ENCODE measurements at regions not wholly inside any gene's neighbourhood (a gene's known extent, or its start where the extent isn't known, plus 50 kb on each side); places are given as distances from the start of the nearest gene placed in this dataset.
"Not testable (repeated sequence)": the region's sequence is repeated elsewhere in the genome, so short reads cannot be mapped to it uniquely, and the experiment has no call there.

- H3K27ac ChIP-seq; intact Hi-C loops (cut with DNase I); DNase-seq: not testable (repeated sequence)
Measured at GRCh38 chr11:71738317-71738716, 94.7 kb upstream of the DEFB108B start.

GRCh38 chr11:71743385-71743784 is 89.6 kb upstream of the DEFB108B start:
- intact Hi-C loops (cut with DNase I); H3K4me3 ChIP-seq; H3K9ac ChIP-seq (ENCODE audit: low read depth in 2 of 2, low read length in 2 of 2); H3K36me3 ChIP-seq; H3K4me1 ChIP-seq; H3K27me3 ChIP-seq; H3K9me3 ChIP-seq; DNase-seq; H3K27ac ChIP-seq: not testable (repeated sequence)

More at GRCh38 chr11:71738317-71738716, 94.7 kb upstream of the DEFB108B start:
- H3K4me3 ChIP-seq; H3K4me1 ChIP-seq; H3K9me3 ChIP-seq; H3K27me3 ChIP-seq; H3K36me3 ChIP-seq; H3K9ac ChIP-seq (ENCODE audit: low read depth in 2 of 2, low read length in 2 of 2): not testable (repeated sequence)

GRCh38 chr11:71745656-71746055 is 87.3 kb upstream of the DEFB108B start:
- intact Hi-C loops (cut with DNase I); H3K36me3 ChIP-seq; H3K27ac ChIP-seq; H3K4me1 ChIP-seq; H3K27me3 ChIP-seq; H3K9ac ChIP-seq (ENCODE audit: low read depth in 2 of 2, low read length in 2 of 2); H3K9me3 ChIP-seq: not testable (repeated sequence)
- H3K4me3 ChIP-seq = peak overlapping the region; percentile 31
- peak; percentile 52 for DNase-seq

- H3K4me1 ChIP-seq; intact Hi-C loops (cut with DNase I); H3K9ac ChIP-seq (ENCODE audit: low read depth in 2 of 2, low read length in 2 of 2); H3K36me3 ChIP-seq; H3K27ac ChIP-seq; DNase-seq; H3K9me3 ChIP-seq; H3K27me3 ChIP-seq: not testable (repeated sequence)
- peak overlapping the region; percentile 31 for H3K4me3 ChIP-seq
Measured at GRCh38 chr11:71746263-71746662, 86.7 kb upstream of the DEFB108B start.

- H3K27me3 ChIP-seq; H3K9me3 ChIP-seq; H3K4me1 ChIP-seq; H3K9ac ChIP-seq (ENCODE audit: low read depth in 2 of 2, low read length in 2 of 2); H3K4me3 ChIP-seq; H3K27ac ChIP-seq; intact Hi-C loops (cut with DNase I); H3K36me3 ChIP-seq: not testable (repeated sequence)
- DNase-seq = peak; percentile 25
Measured at GRCh38 chr11:71748965-71749620, 83.9 kb upstream of the DEFB108B start.

GRCh38 chr11:71750908-71751307 is 82.1 kb upstream of the DEFB108B start:
- intact Hi-C loops (cut with DNase I); H3K9ac ChIP-seq (ENCODE audit: low read depth in 2 of 2, low read length in 2 of 2); H3K27ac ChIP-seq; DNase-seq; H3K36me3 ChIP-seq; H3K9me3 ChIP-seq; H3K4me3 ChIP-seq; H3K27me3 ChIP-seq; H3K4me1 ChIP-seq: not testable (repeated sequence)

GRCh38 chr11:71764695-71765491 is 68.1 kb upstream of the DEFB108B start:
- DNase-seq; H3K9ac ChIP-seq (ENCODE audit: low read depth in 2 of 2, low read length in 2 of 2): not testable (repeated sequence)

GRCh38 chr11:71767016-71767415 is 66.0 kb upstream of the DEFB108B start:
- H3K4me3 ChIP-seq; H3K27me3 ChIP-seq; DNase-seq; H3K9me3 ChIP-seq; H3K9ac ChIP-seq (ENCODE audit: low read depth in 2 of 2, low read length in 2 of 2); H3K36me3 ChIP-seq; H3K27ac ChIP-seq; H3K4me1 ChIP-seq; intact Hi-C loops (cut with DNase I): not testable (repeated sequence)

More at GRCh38 chr11:71764695-71765491, 68.1 kb upstream of the DEFB108B start:
- H3K27ac ChIP-seq; H3K4me1 ChIP-seq; H3K27me3 ChIP-seq; intact Hi-C loops (cut with DNase I); H3K36me3 ChIP-seq; H3K9me3 ChIP-seq; H3K4me3 ChIP-seq: not testable (repeated sequence)

GRCh38 chr11:71772193-71772592 is 60.8 kb upstream of the DEFB108B start:
- H3K9me3 ChIP-seq; intact Hi-C loops (cut with DNase I); H3K4me1 ChIP-seq; H3K36me3 ChIP-seq; H3K9ac ChIP-seq (ENCODE audit: low read depth in 2 of 2, low read length in 2 of 2); H3K4me3 ChIP-seq; H3K27me3 ChIP-seq; DNase-seq; H3K27ac ChIP-seq: not testable (repeated sequence)

GRCh38 chr11:71774603-71775222 is 58.3 kb upstream of the DEFB108B start:
- Histone ChIP-seq H3K9ac (ENCODE audit: low read depth in 2 of 2, low read length in 2 of 2) (no peak overlapping the region), H3K4me3 (no peak overlapping the region), H3K36me3 (no peaks in the 10 kb centered on the region), H3K4me1 (no peaks in the 10 kb centered on the region), H3K27ac (no peak overlapping the region), H3K27me3 (no peaks in the 10 kb centered on the region), H3K9me3 (no peaks in the 10 kb centered on the region)
- intact Hi-C loops (cut with DNase I) = no loop called here
- no peak for DNase-seq
- TF ChIP-seq CTCF (IDR thresholded peaks at IDR 0.05) = no peak

- DNase-seq; H3K9me3 ChIP-seq; H3K4me3 ChIP-seq; H3K27me3 ChIP-seq; H3K4me1 ChIP-seq; H3K36me3 ChIP-seq; H3K27ac ChIP-seq; intact Hi-C loops (cut with DNase I): not testable (repeated sequence)
- H3K9ac ChIP-seq (ENCODE audit: low read depth in 2 of 2, low read length in 2 of 2) = peak overlapping the region in 1 of 2 donors; percentile 5
Measured at GRCh38 chr11:71780116-71780515, 52.9 kb upstream of the DEFB108B start.

GRCh38 chr11:71780771-71781170 is 52.2 kb upstream of the DEFB108B start:
- H3K4me3 ChIP-seq; H3K4me1 ChIP-seq; H3K9me3 ChIP-seq; H3K27ac ChIP-seq; intact Hi-C loops (cut with DNase I); H3K36me3 ChIP-seq; H3K9ac ChIP-seq (ENCODE audit: low read depth in 2 of 2, low read length in 2 of 2); H3K27me3 ChIP-seq: not testable (repeated sequence)
- DNase-seq = peak; percentile 56

Data from colonic mucosa (tissue), 4 donors.